ENCODE measurements at regions not wholly inside any gene's neighbourhood (a gene's known extent, or its start where the extent isn't known, plus 50 kb on each side); places are given as distances from the start of the nearest gene placed in this dataset.

DNA sequence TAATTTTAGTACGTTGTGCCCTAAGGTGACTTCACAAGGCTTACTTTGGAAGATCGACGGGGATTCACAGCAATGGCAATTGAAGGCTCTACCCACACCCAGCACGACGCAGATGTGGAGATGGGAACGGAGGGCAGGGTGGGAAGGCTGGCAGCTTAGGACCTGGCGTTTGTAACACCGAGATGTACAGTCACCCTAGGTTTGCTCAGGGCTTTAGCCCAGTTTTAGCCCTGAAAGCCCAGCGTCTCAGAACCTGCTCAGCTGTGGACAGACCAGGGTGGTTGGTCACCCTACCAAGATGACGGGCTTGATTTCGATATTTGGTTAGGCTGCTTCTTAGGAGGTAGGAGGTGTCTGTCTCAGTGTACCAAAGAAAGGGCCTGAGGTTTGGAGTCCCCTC lies 100.5 kb upstream of the MED13L start:
- TF ChIP-seq EP300 (IDR thresholded peaks at IDR 0.05), result no peak
- TF ChIP-seq, protein P1, sequence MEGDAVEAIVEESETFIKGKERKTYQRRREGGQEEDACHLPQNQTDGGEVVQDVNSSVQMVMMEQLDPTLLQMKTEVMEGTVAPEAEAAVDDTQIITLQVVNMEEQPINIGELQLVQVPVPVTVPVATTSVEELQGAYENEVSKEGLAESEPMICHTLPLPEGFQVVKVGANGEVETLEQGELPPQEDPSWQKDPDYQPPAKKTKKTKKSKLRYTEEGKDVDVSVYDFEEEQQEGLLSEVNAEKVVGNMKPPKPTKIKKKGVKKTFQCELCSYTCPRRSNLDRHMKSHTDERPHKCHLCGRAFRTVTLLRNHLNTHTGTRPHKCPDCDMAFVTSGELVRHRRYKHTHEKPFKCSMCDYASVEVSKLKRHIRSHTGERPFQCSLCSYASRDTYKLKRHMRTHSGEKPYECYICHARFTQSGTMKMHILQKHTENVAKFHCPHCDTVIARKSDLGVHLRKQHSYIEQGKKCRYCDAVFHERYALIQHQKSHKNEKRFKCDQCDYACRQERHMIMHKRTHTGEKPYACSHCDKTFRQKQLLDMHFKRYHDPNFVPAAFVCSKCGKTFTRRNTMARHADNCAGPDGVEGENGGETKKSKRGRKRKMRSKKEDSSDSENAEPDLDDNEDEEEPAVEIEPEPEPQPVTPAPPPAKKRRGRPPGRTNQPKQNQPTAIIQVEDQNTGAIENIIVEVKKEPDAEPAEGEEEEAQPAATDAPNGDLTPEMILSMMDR (IDR thresholded peaks at IDR 0.05), result no peak

Data from upper lobe of left lung (tissue), 4 donors.